ENCODE measurements at regions not wholly inside any gene's neighbourhood (a gene's known extent, or its start where the extent isn't known, plus 50 kb on each side); places are given as distances from the start of the nearest gene placed in this dataset.
A peak's percentile ranks its signal among the peaks of the same experiment; 100 is the strongest.

GRCh38 chr6:20001286-20001685 is 164.1 kb downstream of the ID4 start:
- Histone ChIP-seq H3K9me3 (no peaks in the 10 kb centered on the region), H3K27me3 (no peaks in the 10 kb centered on the region), H3K4me1 (no peaks in the 10 kb centered on the region), H3K36me3 (no peaks in the 10 kb centered on the region), H3K4me3 (no peak overlapping the region), H3K27ac (no peak overlapping the region)
- no peak for DNase-seq (ENCODE audit: low spot score in 2 of 2)
- TF ChIP-seq CTCF (IDR thresholded peaks at IDR 0.05) (no peak), POLR2A (IDR thresholded peaks at IDR 0.05) (no peak), POLR2AphosphoS5 (IDR thresholded peaks at IDR 0.05) (no peak)
- intact Hi-C loops (cut with DNase I; ENCODE audit: low total_unique reads): no loop called here

GRCh38 chr6:20006037-20006436 is 168.9 kb downstream of the ID4 start:
- DNase-seq (ENCODE audit: low spot score in 2 of 2): no peak
- intact Hi-C loops (cut with DNase I; ENCODE audit: low total_unique reads): no loop called here
- Histone ChIP-seq H3K36me3 (no peaks in the 10 kb centered on the region), H3K4me1 (no peaks in the 10 kb centered on the region), H3K27ac (no peak overlapping the region), H3K27me3 (no peaks in the 10 kb centered on the region), H3K4me3 (no peak overlapping the region), H3K9me3 (no peaks in the 10 kb centered on the region)
- no peak for TF ChIP-seq CTCF (IDR thresholded peaks at IDR 0.05)
- TF ChIP-seq POLR2AphosphoS5 (IDR thresholded peaks at IDR 0.05): no peak
- no peak for TF ChIP-seq POLR2A (IDR thresholded peaks at IDR 0.05)

- intact Hi-C loops (cut with DNase I; ENCODE audit: low total_unique reads): no loop called here
- H3K9me3 ChIP-seq: no peaks in the 10 kb centered on the region
- no peak overlapping the region for H3K27ac ChIP-seq
- H3K36me3 ChIP-seq: no peaks in the 10 kb centered on the region
- no peaks in the 10 kb centered on the region for H3K27me3 ChIP-seq
- no peak for DNase-seq (ENCODE audit: low spot score in 2 of 2)
- no peaks in the 10 kb centered on the region for H3K4me1 ChIP-seq
- no peak overlapping the region for H3K4me3 ChIP-seq
- TF ChIP-seq CTCF (IDR thresholded peaks at IDR 0.05): no peak
- TF ChIP-seq POLR2AphosphoS5 (IDR thresholded peaks at IDR 0.05): no peak
- TF ChIP-seq POLR2A (IDR thresholded peaks at IDR 0.05): no peak
These were observed 171.0 kb downstream of the ID4 start for GRCh38 chr6:20008131-20008530.

- peak overlapping the region in 2 of 3 donors; percentile 23 to 35 for H3K4me3 ChIP-seq
- intact Hi-C loops (cut with DNase I; ENCODE audit: low total_unique reads): no loop called here
- TF ChIP-seq CTCF (IDR thresholded peaks at IDR 0.05) (no peak), POLR2A (IDR thresholded peaks at IDR 0.05) (no peak), POLR2AphosphoS5 (IDR thresholded peaks at IDR 0.05) (no peak)
- peak overlapping the region in 1 of 2 donors; percentile 3 for H3K27ac ChIP-seq
- no peak for DNase-seq (ENCODE audit: low spot score in 2 of 2)
- no peaks in the 10 kb centered on the region for H3K9me3 ChIP-seq
- H3K36me3 ChIP-seq: no peaks in the 10 kb centered on the region
- no peaks in the 10 kb centered on the region for H3K4me1 ChIP-seq
- H3K27me3 ChIP-seq: no peaks in the 10 kb centered on the region
These were observed 176.1 kb downstream of the ID4 start for GRCh38 chr6:20013066-20013861.

GRCh38 chr6:20014508-20014907 is 177.3 kb downstream of the ID4 start:
- H3K27me3 ChIP-seq: no peaks in the 10 kb centered on the region
- no peak overlapping the region for H3K27ac ChIP-seq
- H3K9me3 ChIP-seq: no peaks in the 10 kb centered on the region
- DNase-seq (ENCODE audit: low spot score in 2 of 2): no peak
- TF ChIP-seq POLR2A (IDR thresholded peaks at IDR 0.05) (no peak), POLR2AphosphoS5 (IDR thresholded peaks at IDR 0.05) (no peak), CTCF (IDR thresholded peaks at IDR 0.05) (no peak)
- no peaks in the 10 kb centered on the region for H3K4me1 ChIP-seq
- H3K36me3 ChIP-seq: no peaks in the 10 kb centered on the region
- H3K4me3 ChIP-seq: no peak overlapping the region
- intact Hi-C loops (cut with DNase I; ENCODE audit: low total_unique reads): no loop called here
